Keratinocyte (primary cell): ENCODE measurements at regions not wholly inside any gene's neighbourhood (a gene's known extent, or its start where the extent isn't known, plus 50 kb on each side); places are given as distances from the start of the nearest gene placed in this dataset.

Experiments used
- EZH2 ChIP-seq: IDR thresholded peaks from one replicate; pipeline ENCODE4 v1.6.1; 2012; ENCODE audit warnings: inconsistent platforms, mild to moderate bottlenecking, low read length, moderate library complexity
- TF ChIP-seq, protein P1 (sequence below), 3 experiments: IDR thresholded peaks in 1 of 3; conservative IDR thresholded peaks in 1 of 3; optimal IDR thresholded peaks in 1 of 3; 2 replicates in 2 of 3; 3 replicates in 1 of 3; pipeline versions ENCODE3 to v1.5.1; 2011; ENCODE audit warnings: low read length in 3 of 3, mild to moderate bottlenecking in 3 of 3, moderate library complexity in 2 of 3, control low read depth in 1 of 3, inconsistent platforms in 1 of 3; ENCODE audit not compliant: insufficient read depth in 2 of 3; ENCODE audit errors: extremely low read depth in 1 of 3

DNA sequence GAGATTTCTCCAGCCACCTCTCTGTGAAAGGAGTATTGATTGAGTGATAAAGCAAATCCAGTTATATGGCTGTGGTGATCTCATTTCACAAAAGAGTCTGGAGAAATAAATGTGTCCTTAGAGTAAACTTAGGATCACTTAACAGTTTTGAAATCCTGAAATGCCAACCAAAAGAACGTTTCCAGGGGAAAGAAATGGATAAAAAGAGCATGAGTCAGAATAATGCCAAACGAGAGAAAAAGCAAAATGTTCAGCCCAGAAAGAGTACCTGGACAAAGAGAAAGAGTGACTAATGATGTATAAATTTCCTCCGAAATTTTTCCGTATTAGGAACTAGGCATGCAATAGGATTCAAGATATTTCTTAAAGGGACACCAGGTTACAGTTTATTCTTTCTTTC lies 463.1 kb upstream of the CDH10 start:
- TF ChIP-seq, protein P1, sequence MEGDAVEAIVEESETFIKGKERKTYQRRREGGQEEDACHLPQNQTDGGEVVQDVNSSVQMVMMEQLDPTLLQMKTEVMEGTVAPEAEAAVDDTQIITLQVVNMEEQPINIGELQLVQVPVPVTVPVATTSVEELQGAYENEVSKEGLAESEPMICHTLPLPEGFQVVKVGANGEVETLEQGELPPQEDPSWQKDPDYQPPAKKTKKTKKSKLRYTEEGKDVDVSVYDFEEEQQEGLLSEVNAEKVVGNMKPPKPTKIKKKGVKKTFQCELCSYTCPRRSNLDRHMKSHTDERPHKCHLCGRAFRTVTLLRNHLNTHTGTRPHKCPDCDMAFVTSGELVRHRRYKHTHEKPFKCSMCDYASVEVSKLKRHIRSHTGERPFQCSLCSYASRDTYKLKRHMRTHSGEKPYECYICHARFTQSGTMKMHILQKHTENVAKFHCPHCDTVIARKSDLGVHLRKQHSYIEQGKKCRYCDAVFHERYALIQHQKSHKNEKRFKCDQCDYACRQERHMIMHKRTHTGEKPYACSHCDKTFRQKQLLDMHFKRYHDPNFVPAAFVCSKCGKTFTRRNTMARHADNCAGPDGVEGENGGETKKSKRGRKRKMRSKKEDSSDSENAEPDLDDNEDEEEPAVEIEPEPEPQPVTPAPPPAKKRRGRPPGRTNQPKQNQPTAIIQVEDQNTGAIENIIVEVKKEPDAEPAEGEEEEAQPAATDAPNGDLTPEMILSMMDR (optimal IDR thresholded peaks at IDR 0.05 in 1 of 3, IDR thresholded peaks at IDR 0.05 in 1 of 3, conservative IDR thresholded peaks at IDR 0.05 in 1 of 3; ENCODE audit: extremely low read depth in 1 of 3, insufficient read depth in 2 of 3, low read length in 3 of 3), result no peak
- no peak for TF ChIP-seq EZH2
